ENCODE measurements at regions not wholly inside any gene's neighbourhood (a gene's known extent, or its start where the extent isn't known, plus 50 kb on each side); places are given as distances from the start of the nearest gene placed in this dataset.

- DNase-seq (ENCODE audit: low spot score) = no peak
These were observed 397.2 kb downstream of the SAMD5 start for GRCh38 chr6:147905711-147906110.

GRCh38 chr6:147906361-147906760, 397.9 kb downstream of the SAMD5 start:
- DNase-seq (ENCODE audit: low spot score) = no peak

GRCh38 chr6:147909640-147910039, 401.1 kb downstream of the SAMD5 start:
- no peak for DNase-seq (ENCODE audit: low spot score)

- DNase-seq (ENCODE audit: low spot score) = no peak
These were observed 401.8 kb downstream of the SAMD5 start for GRCh38 chr6:147910281-147910680.

GRCh38 chr6:147911057-147911456, 402.6 kb downstream of the SAMD5 start:
- no peak for DNase-seq (ENCODE audit: low spot score)

GRCh38 chr6:147911686-147912085, 403.2 kb downstream of the SAMD5 start:
- DNase-seq (ENCODE audit: low spot score) = no peak

- no peak for DNase-seq (ENCODE audit: low spot score)
These were observed 414.3 kb downstream of the SAMD5 start for GRCh38 chr6:147922799-147923198.

GRCh38 chr6:147924598-147924997, 416.1 kb downstream of the SAMD5 start:
- no peak for DNase-seq (ENCODE audit: low spot score)

- DNase-seq (ENCODE audit: low spot score) = no peak
These were observed 416.8 kb upstream of the SASH1 start for GRCh38 chr6:147925826-147926225.

GRCh38 chr6:147930745-147931144, 411.9 kb upstream of the SASH1 start:
- no peak for DNase-seq (ENCODE audit: low spot score)

GRCh38 chr6:147933224-147933623, 409.4 kb upstream of the SASH1 start:
- no peak for DNase-seq (ENCODE audit: low spot score)

GRCh38 chr6:147935656-147936055, 407.0 kb upstream of the SASH1 start:
- no peak for DNase-seq (ENCODE audit: low spot score)

- no peak for DNase-seq (ENCODE audit: low spot score)
These were observed 405.8 kb upstream of the SASH1 start for GRCh38 chr6:147936703-147937470.

GRCh38 chr6:147941143-147941542, 401.5 kb upstream of the SASH1 start:
- no peak for DNase-seq (ENCODE audit: low spot score)

GRCh38 chr6:147942363-147942762, 400.3 kb upstream of the SASH1 start:
- no peak for DNase-seq (ENCODE audit: low spot score)

- no peak for DNase-seq (ENCODE audit: low spot score)
These were observed 398.5 kb upstream of the SASH1 start for GRCh38 chr6:147944122-147944521.

- DNase-seq (ENCODE audit: low spot score) = no peak
These were observed 395.1 kb upstream of the SASH1 start for GRCh38 chr6:147947521-147947920.

GRCh38 chr6:147949981-147950622, 392.5 kb upstream of the SASH1 start:
- DNase-seq (ENCODE audit: low spot score) = no peak

GRCh38 chr6:147950623-147950987, 392.0 kb upstream of the SASH1 start:
- no peak for DNase-seq (ENCODE audit: low spot score)

- DNase-seq (ENCODE audit: low spot score) = no peak
These were observed 390.9 kb upstream of the SASH1 start for GRCh38 chr6:147951726-147952125.

- no peak for DNase-seq (ENCODE audit: low spot score)
These were observed 387.7 kb upstream of the SASH1 start for GRCh38 chr6:147954938-147955337.

- DNase-seq (ENCODE audit: low spot score) = peak; percentile 4
These were observed 384.0 kb upstream of the SASH1 start for GRCh38 chr6:147958683-147959082.

GRCh38 chr6:147961481-147962141, 381.0 kb upstream of the SASH1 start:
- no peak for DNase-seq (ENCODE audit: low spot score)

All from HT-29 (cell line).